H1 (cell line): ENCODE measurements at regions not wholly inside any gene's neighbourhood (a gene's known extent, or its start where the extent isn't known, plus 50 kb on each side); places are given as distances from the start of the nearest gene placed in this dataset.
A peak's percentile ranks its signal among the peaks of the same experiment; 100 is the strongest.

ENCODE experiments used
- CTCF ChIA-PET: fragments of 300-600 bp; sonication (Branson Sonifier 250); formaldehyde crosslinking; loops from one replicate; lab custom pipeline; 2021; ENCODE audit not compliant: partially characterized antibody; lab: Charles Lee
- POLR2A ChIA-PET: fragments of 300-600 bp; sonication (Branson Sonifier 250); formaldehyde crosslinking; loops from one replicate; lab custom pipeline; 2021; ENCODE audit warnings: inconsistent platforms; ENCODE audit not compliant: partially characterized antibody; lab: Charles Lee
- DNase-seq, 2 experiments: peaks; one replicate each; pipeline versions ENCODE4 v3.0.0 to v3.0.0-alpha.2; 2010 to 2022; ENCODE audit warnings: low spot score in 2 of 2, low read depth in 1 of 2, mixed read lengths in 1 of 2
- FAIRE-seq: peaks from 2 replicates; lab custom pipeline; 2011; peaks lifted over from hg19 to GRCh38; lab: Jason Lieb, UNC
- H2AFZ ChIP-seq: 2 replicates; pipeline ENCODE4 v1.8.1; 2012; ENCODE audit warnings: low read length, inconsistent platforms
- H2AK5ac ChIP-seq: 2 replicates; pipeline ENCODE4 v1.6.1; 2013; ENCODE audit warnings: low read depth, low read length
- H2BK120ac ChIP-seq: replicated peaks from 2 replicates; pipeline ENCODE3; 2013; ENCODE audit warnings: low read depth, low read length, inconsistent platforms
- H2BK12ac ChIP-seq: 2 replicates; pipeline ENCODE4 v1.6.1; 2013; ENCODE audit warnings: low read depth, low read length
- H2BK15ac ChIP-seq: 2 replicates; pipeline ENCODE4 v1.6.1; 2013; ENCODE audit warnings: low read length
- H2BK20ac ChIP-seq: 2 replicates; pipeline ENCODE4 v1.6.1; 2013; ENCODE audit warnings: low read length
- H2BK5ac ChIP-seq: 2 replicates; pipeline ENCODE4 v1.6.1; 2013; ENCODE audit warnings: low read depth, low read length
- H3K14ac ChIP-seq: 2 replicates; pipeline ENCODE4 v1.6.1; 2013; ENCODE audit warnings: inconsistent platforms; ENCODE audit not compliant: insufficient read length
- H3K18ac ChIP-seq: 2 replicates; pipeline ENCODE4 v1.6.1; 2013; ENCODE audit warnings: low read length; ENCODE audit errors: extremely low read depth
- H3K23ac ChIP-seq: 2 replicates; pipeline ENCODE4 v1.6.1; 2013; ENCODE audit warnings: inconsistent platforms; ENCODE audit not compliant: insufficient read length
- H3K23me2 ChIP-seq: 2 replicates; pipeline ENCODE4 v1.6.1; 2013; ENCODE audit warnings: low read depth, low read length
- H3K27ac ChIP-seq: 2 replicates; pipeline ENCODE4 v1.6.1; 2011; ENCODE audit warnings: low read depth, low read length, inconsistent platforms
- H3K27me3 ChIP-seq, 4 experiments: replicated peaks in 1 of 4; 1 replicate in 1 of 4; 2 replicates in 3 of 4; pipeline versions ENCODE4 v1.6.1 to v1.8.1; 2011 to 2013; ENCODE audit warnings: low read length in 3 of 4, mild to moderate bottlenecking in 3 of 4, inconsistent platforms in 2 of 4, mixed read lengths in 2 of 4, moderate library complexity in 1 of 4; ENCODE audit not compliant: control insufficient read depth in 3 of 4, insufficient read depth in 3 of 4; ENCODE audit errors: extremely low read depth in 1 of 4
- H3K36me3 ChIP-seq, 4 experiments: 2 replicates each; pipeline versions ENCODE4 v1.6.1 to v1.8.1; 2011 to 2013; ENCODE audit warnings: mild to moderate bottlenecking in 4 of 4, low read length in 3 of 4, moderate library complexity in 2 of 4, control low read depth in 1 of 4, inconsistent platforms in 1 of 4; ENCODE audit not compliant: insufficient read depth in 4 of 4, control insufficient read depth in 2 of 4
- H3K4ac ChIP-seq: replicated peaks from 2 replicates; pipeline ENCODE3; 2013; ENCODE audit warnings: low read length, low read depth, mixed read lengths, inconsistent platforms; ENCODE audit not compliant: insufficient read length
- H3K4me1 ChIP-seq, 4 experiments: replicated peaks in 1 of 4; 1 replicate in 1 of 4; 2 replicates in 3 of 4; pipeline versions ENCODE4 v1.6.1 to v1.8.1; 2011 to 2013; ENCODE audit warnings: low read length in 3 of 4, inconsistent platforms in 2 of 4, mixed read lengths in 1 of 4; ENCODE audit not compliant: insufficient read depth in 4 of 4, control insufficient read depth in 3 of 4
- H3K4me2 ChIP-seq, 2 experiments: 2 replicates each; pipeline versions ENCODE4 v1.6.1 to v1.8.1; 2011 to 2013; ENCODE audit warnings: low read depth in 2 of 2, low read length in 2 of 2, control low read depth in 1 of 2, inconsistent platforms in 1 of 2, mild to moderate bottlenecking in 1 of 2; ENCODE audit not compliant: insufficient read depth in 1 of 2
- H3K4me3 ChIP-seq, 4 experiments: fragments of 200-600, 300-600 bp in 1 of 4; sonication (generic), shearing (Covaris generic), sonication (Bioruptor Twin) in 1 of 4; 2 replicates each; pipeline versions ENCODE4 v1.5.1 to v1.8.1; 2011 to 2016; ENCODE audit warnings: low read length in 4 of 4, low read depth in 3 of 4, control low read depth in 2 of 4, inconsistent platforms in 2 of 4, mild to moderate bottlenecking in 2 of 4, mixed read lengths in 1 of 4, moderate library complexity in 1 of 4; ENCODE audit not compliant: insufficient read depth in 2 of 4; ENCODE audit errors: extremely low read depth in 1 of 4
- H3K56ac ChIP-seq: replicated peaks from 2 replicates; pipeline ENCODE3; 2013; ENCODE audit warnings: low read depth, mild to moderate bottlenecking, mixed read lengths, low read length, inconsistent platforms; ENCODE audit not compliant: insufficient read length
- H3K79me1 ChIP-seq: 2 replicates; pipeline ENCODE4 v1.6.1; 2013; ENCODE audit warnings: low read depth, low read length, control low read depth
- H3K79me2 ChIP-seq, 2 experiments: 2 replicates each; pipeline versions ENCODE4 v1.6.1 to v1.8.1; 2012 to 2013; ENCODE audit warnings: low read length in 2 of 2, mild to moderate bottlenecking in 2 of 2, inconsistent platforms in 1 of 2; ENCODE audit not compliant: insufficient read depth in 2 of 2, control insufficient read depth in 1 of 2
- H3K9ac ChIP-seq, 4 experiments: replicated peaks in 1 of 4; 1 replicate in 1 of 4; 2 replicates in 3 of 4; pipeline versions ENCODE4 v1.6.1 to v1.8.1; 2011 to 2013; ENCODE audit warnings: low read depth in 3 of 4, low read length in 3 of 4, control low read depth in 2 of 4, mild to moderate bottlenecking in 2 of 4, moderate library complexity in 2 of 4, inconsistent platforms in 1 of 4; ENCODE audit errors: extremely low read depth in 1 of 4
- H3K9me3 ChIP-seq, 2 experiments: 2 replicates each; pipeline versions ENCODE4 v1.6.1 to v1.8.1; 2012 to 2013; ENCODE audit warnings: mild to moderate bottlenecking in 2 of 2, moderate library complexity in 2 of 2, control low read depth in 1 of 2, inconsistent platforms in 1 of 2, low read depth in 1 of 2, low read length in 1 of 2, mixed read lengths in 1 of 2; ENCODE audit not compliant: insufficient read depth in 2 of 2
- H4K20me1 ChIP-seq, 2 experiments: replicated peaks in 1 of 2; 2 replicates each; pipeline versions ENCODE3 to v1.8.1; 2011 to 2013; ENCODE audit warnings: inconsistent platforms in 2 of 2, low read length in 2 of 2, mild to moderate bottlenecking in 1 of 2; ENCODE audit not compliant: insufficient read depth in 2 of 2, control insufficient read depth in 1 of 2
- H4K5ac ChIP-seq: 2 replicates; pipeline ENCODE4 v1.6.1; 2013; ENCODE audit warnings: low read length, low read depth, mixed read lengths, inconsistent platforms; ENCODE audit not compliant: insufficient read length
- H4K8ac ChIP-seq: 2 replicates; pipeline ENCODE4 v1.8.0; 2013; ENCODE audit warnings: mild to moderate bottlenecking, moderate library complexity, low read length, inconsistent platforms; ENCODE audit not compliant: insufficient read depth; ENCODE audit errors: extremely low read depth
- H4K91ac ChIP-seq: replicated peaks from 2 replicates; pipeline ENCODE3; 2013; ENCODE audit warnings: low read length, mixed read lengths, inconsistent platforms; ENCODE audit not compliant: insufficient read length
- BRCA1 ChIP-seq: IDR thresholded peaks from 2 replicates; pipeline ENCODE4 v1.6.1; 2012; ENCODE audit warnings: low read depth, low read length, improper control_type of control experiment
- CEBPB ChIP-seq: IDR thresholded peaks from 2 replicates; pipeline ENCODE4 v1.6.1; 2012; ENCODE audit warnings: low read depth, low read length
- CHD1 ChIP-seq: IDR thresholded peaks from 2 replicates; pipeline ENCODE4 v1.6.1; 2012; ENCODE audit warnings: low read depth, low read length, improper control_type of control experiment
- CREB1 ChIP-seq: IDR thresholded peaks from 2 replicates; pipeline ENCODE4 v1.6.1; 2012; ENCODE audit warnings: inconsistent platforms
- EGR1 ChIP-seq: IDR thresholded peaks from 2 replicates; pipeline ENCODE4 v1.6.1; 2011; ENCODE audit warnings: low read depth, low read length, borderline replicate concordance
- EP300 ChIP-seq, 2 experiments: IDR thresholded peaks; 1 replicate in 1 of 2; 2 replicates in 1 of 2; pipeline ENCODE4 v1.6.1; 2011 to 2012; ENCODE audit warnings: low read depth in 2 of 2, low read length in 2 of 2, mild to moderate bottlenecking in 2 of 2, borderline replicate concordance in 1 of 2, inconsistent platforms in 1 of 2, moderate library complexity in 1 of 2
- EZH2 ChIP-seq: fragments of 200-600 bp; sonication (generic); IDR thresholded peaks from 2 replicates; pipeline ENCODE4 v1.7.1; 2012; ENCODE audit warnings: low read depth, mild to moderate bottlenecking, moderate library complexity, low read length, inconsistent platforms; ENCODE audit not compliant: severe bottlenecking
- FOSL1 ChIP-seq: IDR thresholded peaks from 2 replicates; pipeline ENCODE4 v1.6.1; 2011; ENCODE audit warnings: mild to moderate bottlenecking, low read depth, low read length, moderate library complexity; ENCODE audit not compliant: insufficient read depth
- JUND ChIP-seq: IDR thresholded peaks from 2 replicates; pipeline ENCODE4 v1.6.1; 2011; ENCODE audit warnings: mild to moderate bottlenecking, improper control_type of control experiment, low read length
- KDM5A ChIP-seq: fragments of 200-600 bp; IDR thresholded peaks from 2 replicates; pipeline ENCODE4 v1.7.1; 2012; ENCODE audit warnings: mild to moderate bottlenecking, low read length, inconsistent platforms, mixed read lengths
- NRF1 ChIP-seq: IDR thresholded peaks from 2 replicates; pipeline ENCODE4 v1.6.1; 2011; ENCODE audit warnings: mild to moderate bottlenecking, low read depth, low read length, improper control_type of control experiment
- RNF2 ChIP-seq: fragments of 200-900, 300-1000 bp; sonication (generic); IDR thresholded peaks from 2 replicates; pipeline ENCODE4 v1.7.1; 2016; ENCODE audit warnings: borderline replicate concordance, low read depth, mild to moderate bottlenecking, antibody characterized with exemption, low read length; ENCODE audit not compliant: poor library complexity, severe bottlenecking; ENCODE audit errors: missing control alignments
- SIX5 ChIP-seq: IDR thresholded peaks from 2 replicates; pipeline ENCODE4 v1.6.1; 2011; ENCODE audit warnings: mild to moderate bottlenecking, low read depth, low read length
- TCF12 ChIP-seq: IDR thresholded peaks from 2 replicates; pipeline ENCODE4 v1.6.1; 2011; ENCODE audit warnings: low read depth, mild to moderate bottlenecking, low read length
- WGBS, 2 experiments: shearing (Covaris generic) in 1 of 2; methylation state at CpG; one replicate each; pipeline versions ENCODE4 v1.1.6 to v1.1.7; 2013 to 2015; ENCODE audit warnings: low lambda C conversion rate in 2 of 2, mixed read lengths in 2 of 2, inconsistent platforms in 1 of 2, low coverage in 1 of 2, missing lambda C conversion rate in 1 of 2; ENCODE audit not compliant: insufficient replicate concordance in 2 of 2, insufficient coverage in 1 of 2, insufficient read length in 1 of 2; ENCODE audit errors: extremely low coverage in 1 of 2, missing lambda C conversion rate in 1 of 2; 5-methylcytosine and 5-hydroxymethylcytosine counted together

GRCh38 chr4:53902786-53903185 lies 161.6 kb downstream of the CHIC2 start:
- peaks cover 0 to 7% (median 3%) of the 10 kb centered on the region in 4 experiments; a peak in 3 of 7 replicates for H3K4me1 ChIP-seq
- no peak overlapping the region for H3K14ac ChIP-seq
- no peaks in the 10 kb centered on the region for H3K9me3 ChIP-seq
- no peaks in the 10 kb centered on the region for H3K23me2 ChIP-seq
- no peak overlapping the region for H3K9ac ChIP-seq
- H3K79me1 ChIP-seq, result no peaks in the 10 kb centered on the region
- no peak overlapping the region for H4K5ac ChIP-seq
- H2BK12ac ChIP-seq, result no peak overlapping the region
- H2BK20ac ChIP-seq, result no peak overlapping the region
- no peak overlapping the region for H3K4me2 ChIP-seq
- peaks cover 0 to 1% of the 10 kb centered on the region in 2 experiments for H4K20me1 ChIP-seq
- no peak overlapping the region for H2AK5ac ChIP-seq
- no peak overlapping the region for H3K4ac ChIP-seq
- H3K79me2 ChIP-seq, result no peaks in the 10 kb centered on the region
- FAIRE-seq (no peak), DNase-seq (peak in 1 of 2 experiments; percentile 14)
- no peaks in the 10 kb centered on the region; a peak in 1 of 7 replicates for H3K27me3 ChIP-seq
- H2BK15ac ChIP-seq, result no peak overlapping the region
- H2BK120ac ChIP-seq, result no peak overlapping the region
- H2BK5ac ChIP-seq, result no peak overlapping the region
- H4K8ac ChIP-seq, result no peak overlapping the region
- H3K23ac ChIP-seq, result no peak overlapping the region
- H4K91ac ChIP-seq, result no peak overlapping the region
- H3K27ac ChIP-seq, result no peak overlapping the region
- H2AFZ ChIP-seq, result no peak overlapping the region
- H3K36me3 ChIP-seq, result no peaks in the 10 kb centered on the region
- no peak overlapping the region for H3K18ac ChIP-seq
- no peak overlapping the region for H3K4me3 ChIP-seq
- POLR2A ChIA-PET, result no interaction called here
- CTCF ChIA-PET, result interaction anchor here (1.0 to 1.7 kb wide), 3 partner anchors 27 to 589 kb away, joined by 3 to 5 read pairs (median 3); no protein-coding TSS in a partner anchor
- 76% methylated on average over 2 of the region's 2 CpGs; no CpG with 5 or more reads in 1 of the 2 experiments for WGBS, 2 experiments
- no peak overlapping the region for H3K56ac ChIP-seq
- TF ChIP-seq SIX5, result no peak
- TF ChIP-seq KDM5A, result no peak
- no peak for TF ChIP-seq RNF2
- no peak for TF ChIP-seq CEBPB
- TF ChIP-seq FOSL1, result no peak
- no peak for TF ChIP-seq NRF1
- TF ChIP-seq BRCA1, result no peak
- TF ChIP-seq EGR1, result no peak
- TF ChIP-seq JUND, result no peak
- no peak for TF ChIP-seq EZH2
- no peak for TF ChIP-seq CREB1
- TF ChIP-seq EP300 (IDR thresholded peaks at IDR 0.05; ENCODE audit: borderline replicate concordance in 1 of 2, low read depth in 2 of 2, low read length in 2 of 2), result no peak
- TF ChIP-seq CHD1, result no peak
- no peak for TF ChIP-seq TCF12
